Astrocyte of the cerebellum (primary cell): ENCODE measurements at regions not wholly inside any gene's neighbourhood (a gene's known extent, or its start where the extent isn't known, plus 50 kb on each side); places are given as distances from the start of the nearest gene placed in this dataset.
"Not testable (repeated sequence)": the region's sequence is repeated elsewhere in the genome, so short reads cannot be mapped to it uniquely, and the experiment has no call there.

Experiments
- DNase-seq: peaks from one replicate; pipeline ENCODE4 v3.0.0-alpha.2; 2011; ENCODE audit warnings: low read depth
- H3K4me3 ChIP-seq: 2 replicates; pipeline ENCODE4 v1.5.1; 2011; ENCODE audit warnings: mild to moderate bottlenecking, low read depth, low read length, moderate library complexity
- CTCF ChIP-seq: IDR thresholded peaks from 2 replicates; pipeline ENCODE4 v1.5.1; 2012; ENCODE audit warnings: low read length, low read depth, moderate library complexity, mild to moderate bottlenecking; ENCODE audit errors: missing control alignments
- in situ Hi-C: cut with HindIII; loops from 2 replicates; pipeline ENCODE4 v1.10.0; 2017; ENCODE audit warnings: low sequenced_read_pairs

DNA sequence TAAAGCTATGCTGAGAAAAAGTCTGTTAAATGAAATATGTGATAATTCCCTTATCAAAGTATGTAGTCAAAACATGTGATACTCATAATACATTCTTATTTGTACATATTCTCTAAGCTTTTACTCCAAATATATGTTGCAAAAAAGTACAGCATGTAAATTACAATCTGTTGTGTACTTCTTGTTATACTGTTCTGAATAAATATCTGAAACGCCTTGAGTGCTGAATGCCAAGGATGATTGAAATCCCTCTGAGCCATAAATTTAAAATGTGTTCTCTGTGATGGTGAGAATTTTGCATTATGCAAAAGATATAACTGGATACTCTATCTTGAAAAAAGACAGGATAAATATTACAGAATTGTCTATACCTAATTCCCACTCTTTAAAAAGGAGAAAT lies 1128.0 kb downstream of the STPG2 start:
- no peak for DNase-seq
- in situ Hi-C loops: no loop called here
- no peak for TF ChIP-seq CTCF
- no peak overlapping the region for H3K4me3 ChIP-seq

GRCh38 chr4:97016186-97016907 lies 1126.9 kb downstream of the STPG2 start:
- H3K4me3 ChIP-seq: no peak overlapping the region
- in situ Hi-C loops: no loop called here
- no peak for TF ChIP-seq CTCF
- DNase-seq: no peak

DNA sequence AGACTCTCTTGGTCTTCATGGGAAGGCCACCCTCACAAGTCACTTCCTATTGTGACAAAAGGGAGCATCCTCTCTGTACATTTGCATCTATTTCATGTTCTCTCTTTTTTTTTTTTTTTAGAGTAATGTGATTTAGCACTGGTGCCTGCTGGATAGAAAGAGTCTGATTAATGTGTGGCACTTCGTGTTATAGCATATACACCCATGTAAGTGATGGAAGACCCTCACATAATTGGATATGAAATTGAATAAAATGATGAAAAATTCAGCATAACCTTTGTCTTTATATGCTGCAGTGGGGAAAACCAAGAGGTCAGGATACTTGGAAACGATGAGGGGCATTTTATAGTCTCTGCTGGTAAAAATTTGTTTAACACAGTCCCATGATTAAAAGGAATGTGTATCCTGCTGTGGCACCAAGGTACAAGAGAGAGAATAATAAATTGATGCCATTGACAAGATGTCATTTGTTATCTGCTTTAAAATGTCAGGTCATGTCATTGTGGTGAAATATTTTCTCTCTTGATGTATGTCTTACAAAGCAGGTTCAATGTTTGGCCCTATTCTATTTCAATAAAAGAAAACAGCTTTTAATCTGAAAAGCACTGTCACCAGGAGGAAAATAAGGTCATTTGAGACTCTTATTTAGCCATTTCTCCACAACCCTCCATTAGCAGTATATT lies 1115.4 kb downstream of the STPG2 start:
- H3K4me3 ChIP-seq: no peak overlapping the region
- DNase-seq: no peak
- in situ Hi-C loops: no loop called here
- no peak for TF ChIP-seq CTCF

GRCh38 chr4:97028785-97029184 lies 1114.5 kb downstream of the STPG2 start:
- no peak for DNase-seq
- TF ChIP-seq CTCF: no peak
- no peak overlapping the region for H3K4me3 ChIP-seq
- in situ Hi-C loops: no loop called here

GRCh38 chr4:97037411-97038145 lies 1105.7 kb downstream of the STPG2 start:
- DNase-seq, H3K4me3 ChIP-seq, in situ Hi-C loops: not testable (repeated sequence)

DNA sequence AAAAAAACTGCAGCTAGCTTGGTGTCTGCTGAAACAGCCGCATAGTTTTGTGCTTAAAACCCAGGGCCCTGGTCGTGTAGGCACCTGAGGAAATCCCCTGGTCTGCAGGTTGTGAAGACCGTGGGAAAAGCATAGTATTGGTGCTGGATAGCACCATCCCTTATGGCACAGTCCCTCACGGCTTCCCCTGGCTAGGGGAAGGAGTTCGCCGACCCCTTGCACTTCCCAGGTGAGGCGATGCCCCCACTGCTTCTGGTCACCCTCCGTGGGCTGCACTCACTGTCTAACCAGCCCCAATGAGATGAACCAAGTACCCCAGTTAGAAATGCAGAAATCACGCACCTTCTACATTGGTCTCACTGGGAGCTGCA lies 1105.1 kb downstream of the STPG2 start:
- TF ChIP-seq CTCF: no peak
- no peak for DNase-seq
- no peak overlapping the region for H3K4me3 ChIP-seq
- in situ Hi-C loops: no loop called here

- in situ Hi-C loops: no loop called here
- no peak for TF ChIP-seq CTCF
- no peak overlapping the region for H3K4me3 ChIP-seq
- DNase-seq: no peak
Observed at GRCh38 chr4:97072666-97073065, 1070.6 kb downstream of the STPG2 start.
